ENCODE measurements at regions not wholly inside any gene's neighbourhood (a gene's known extent, or its start where the extent isn't known, plus 50 kb on each side); places are given as distances from the start of the nearest gene placed in this dataset.

DNA sequence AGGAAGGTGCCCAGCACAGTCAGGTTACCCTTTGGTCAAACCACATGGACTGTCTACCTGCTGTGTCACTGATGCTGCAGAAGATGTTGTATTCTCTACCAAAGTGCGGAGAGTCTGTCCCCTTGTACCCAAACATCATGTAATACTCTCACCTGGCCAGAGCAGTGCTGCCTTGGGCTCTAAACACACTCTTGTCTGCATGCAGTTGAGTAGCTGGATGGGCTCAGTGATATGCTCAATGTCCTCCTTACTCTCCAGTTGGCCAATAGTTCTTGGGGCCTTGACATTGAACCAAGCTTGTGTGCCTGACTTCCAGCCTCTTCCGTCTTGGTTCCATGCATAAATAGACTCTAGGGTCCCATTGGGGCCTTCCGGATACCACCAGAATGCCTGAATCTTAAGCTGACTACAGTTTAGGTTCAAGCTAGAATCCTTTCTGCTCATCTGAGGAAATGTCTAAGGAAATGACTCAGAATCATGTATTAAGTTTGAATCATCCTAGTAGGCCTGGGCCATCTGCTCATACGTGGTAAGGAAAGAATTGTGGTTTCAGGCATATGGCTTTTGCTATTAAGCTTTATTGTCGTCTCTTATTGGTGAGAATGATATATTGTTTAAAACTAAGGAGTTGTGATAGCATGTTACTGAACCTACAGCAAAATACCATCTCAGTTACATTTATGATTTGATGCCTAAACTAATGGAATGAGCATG is 118.0 kb downstream of the OTUD1 start:
- Histone ChIP-seq H3K4me3 (ENCODE audit: low read length) (no peak overlapping the region), H3K27me3 (ENCODE audit: insufficient read depth, low read length, poor library complexity, severe bottlenecking) (no peaks in the 10 kb centered on the region), H3K27ac (ENCODE audit: low read depth, low read length) (no peak overlapping the region), H3K9me3 (ENCODE audit: low read length) (no peaks in the 10 kb centered on the region), H3K36me3 (ENCODE audit: insufficient read depth, low read length) (no peaks in the 10 kb centered on the region), H3K4me1 (ENCODE audit: insufficient read depth, low read length) (no peaks in the 10 kb centered on the region)
- no peak for DNase-seq
- H3K27me3 Mint-ChIP-seq = peaks cover 3 to 7% of the 10 kb centered on the region in 2 donors
- H3K4me1 Mint-ChIP-seq = no peaks in the 10 kb centered on the region
- no peaks in the 10 kb centered on the region for H3K36me3 Mint-ChIP-seq
- ChIA-PET CTCF (no interaction called here), POLR2A (no interaction called here)
- peaks cover 0 to 3% (median 0%) of the 10 kb centered on the region in 5 donors for H3K9me3 Mint-ChIP-seq
- H3K4me3 Mint-ChIP-seq = no peak overlapping the region
- H3K27ac Mint-ChIP-seq = no peak overlapping the region

DNA sequence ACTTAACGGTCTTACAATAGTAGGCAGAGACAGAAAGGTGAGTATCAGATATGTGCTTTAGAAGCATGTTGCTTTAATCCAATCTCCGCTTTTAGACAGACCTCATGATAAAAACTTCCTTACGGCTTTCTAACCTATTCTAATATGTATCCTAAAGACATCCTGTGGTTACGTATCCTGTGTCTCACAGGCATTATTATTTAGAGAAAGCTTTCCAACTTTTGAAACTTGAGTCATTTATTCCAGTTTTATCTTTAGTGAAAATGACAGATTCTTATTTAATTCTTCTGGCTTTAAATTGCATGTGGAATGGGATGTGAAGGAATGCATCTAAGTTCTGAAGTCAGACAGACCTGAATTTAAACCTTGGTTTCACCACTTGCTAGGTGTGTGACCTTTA is 118.9 kb downstream of the OTUD1 start:
- no peaks in the 10 kb centered on the region for H3K4me1 Mint-ChIP-seq
- ChIA-PET POLR2A (no interaction called here), CTCF (no interaction called here)
- Histone ChIP-seq H3K27me3 (ENCODE audit: insufficient read depth, low read length, poor library complexity, severe bottlenecking) (no peaks in the 10 kb centered on the region), H3K27ac (ENCODE audit: low read depth, low read length) (no peak overlapping the region), H3K4me3 (ENCODE audit: low read length) (no peak overlapping the region), H3K36me3 (ENCODE audit: insufficient read depth, low read length) (no peaks in the 10 kb centered on the region), H3K9me3 (ENCODE audit: low read length) (no peaks in the 10 kb centered on the region), H3K4me1 (ENCODE audit: insufficient read depth, low read length) (no peaks in the 10 kb centered on the region)
- peaks cover 5 to 9% (median 6%) of the 10 kb centered on the region in 5 donors for H3K9me3 Mint-ChIP-seq
- no peak overlapping the region for H3K4me3 Mint-ChIP-seq
- no peak overlapping the region for H3K27ac Mint-ChIP-seq
- DNase-seq = no peak
- H3K27me3 Mint-ChIP-seq = peaks cover 0 to 11% of the 10 kb centered on the region in 2 donors
- no peaks in the 10 kb centered on the region for H3K36me3 Mint-ChIP-seq

DNA sequence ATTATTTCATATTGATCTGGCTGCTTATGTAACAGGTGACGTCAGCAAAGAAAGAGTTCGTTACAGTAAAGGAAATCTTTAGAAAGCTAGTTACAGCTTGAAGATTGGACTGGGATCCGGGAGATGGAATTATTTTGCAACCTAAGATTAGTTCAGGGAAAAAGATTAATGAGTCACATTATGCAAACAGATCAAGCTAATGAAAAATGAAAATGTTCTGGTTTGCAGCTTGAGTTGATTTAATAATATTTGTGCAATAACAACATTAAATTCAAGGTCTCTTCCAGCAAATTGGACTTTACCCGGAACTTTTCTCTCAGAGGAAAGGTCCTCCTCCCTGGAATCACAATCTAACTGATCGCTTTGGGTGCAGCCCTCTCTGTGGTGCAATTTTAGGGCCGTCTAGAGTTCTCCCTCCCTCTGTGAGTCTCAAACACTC is 119.5 kb downstream of the OTUD1 start:
- Mint-ChIP-seq H3K4me3 (no peak overlapping the region), H3K36me3 (no peaks in the 10 kb centered on the region), H3K4me1 (no peaks in the 10 kb centered on the region), H3K27ac (no peak overlapping the region), H3K27me3 (peaks cover 0 to 11% of the 10 kb centered on the region in 2 donors), H3K9me3 (peaks cover 5 to 9% (median 6%) of the 10 kb centered on the region in 5 donors)
- Histone ChIP-seq H3K4me1 (ENCODE audit: insufficient read depth, low read length) (no peaks in the 10 kb centered on the region), H3K27me3 (ENCODE audit: insufficient read depth, low read length, poor library complexity, severe bottlenecking) (no peaks in the 10 kb centered on the region), H3K27ac (ENCODE audit: low read depth, low read length) (no peak overlapping the region), H3K4me3 (ENCODE audit: low read length) (no peak overlapping the region), H3K9me3 (ENCODE audit: low read length) (no peaks in the 10 kb centered on the region), H3K36me3 (ENCODE audit: insufficient read depth, low read length) (no peaks in the 10 kb centered on the region)
- ChIA-PET POLR2A (no interaction called here), CTCF (no interaction called here)
- no peak for DNase-seq

DNA sequence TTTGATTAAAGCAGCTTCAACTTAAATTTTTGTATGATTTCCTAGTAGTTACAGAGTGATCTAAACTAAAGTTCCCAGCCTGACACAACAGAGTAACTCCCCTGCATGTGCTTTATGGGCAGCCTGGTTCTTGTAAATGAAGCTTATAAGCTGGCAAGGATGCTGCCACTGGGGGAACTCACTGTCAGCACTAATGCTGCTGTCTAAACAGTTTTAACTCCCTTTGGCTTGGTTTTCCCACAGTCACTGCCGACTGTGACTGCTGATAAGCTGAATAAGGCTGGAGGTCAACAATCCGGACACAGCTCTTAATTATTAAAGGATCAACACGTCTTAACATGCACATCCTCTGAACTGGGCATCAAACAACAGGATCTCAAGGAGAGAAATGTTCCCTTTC is 130.1 kb downstream of the OTUD1 start:
- Histone ChIP-seq H3K9me3 (ENCODE audit: low read length) (peaks cover 6% of the 10 kb centered on the region), H3K27me3 (ENCODE audit: insufficient read depth, low read length, poor library complexity, severe bottlenecking) (no peaks in the 10 kb centered on the region), H3K36me3 (ENCODE audit: insufficient read depth, low read length) (no peaks in the 10 kb centered on the region), H3K27ac (ENCODE audit: low read depth, low read length) (no peak overlapping the region), H3K4me3 (ENCODE audit: low read length) (no peak overlapping the region), H3K4me1 (ENCODE audit: insufficient read depth, low read length) (no peaks in the 10 kb centered on the region)
- H3K27ac Mint-ChIP-seq = no peak overlapping the region
- ChIA-PET POLR2A (no interaction called here), CTCF (interaction anchor here (1.0 to 1.3 kb wide), 2 partner anchors 30 to 254 kb away, joined by 3 read pairs; no protein-coding TSS in a partner anchor)
- H3K36me3 Mint-ChIP-seq = peaks cover 0 to 2% (median 0%) of the 10 kb centered on the region in 3 donors
- peaks cover 1 to 30% of the 10 kb centered on the region in 2 donors for H3K27me3 Mint-ChIP-seq
- peaks cover 18 to 30% (median 24%) of the 10 kb centered on the region in 5 donors for H3K9me3 Mint-ChIP-seq
- no peak overlapping the region for H3K4me3 Mint-ChIP-seq
- no peaks in the 10 kb centered on the region for H3K4me1 Mint-ChIP-seq
- no peak for DNase-seq

DNA sequence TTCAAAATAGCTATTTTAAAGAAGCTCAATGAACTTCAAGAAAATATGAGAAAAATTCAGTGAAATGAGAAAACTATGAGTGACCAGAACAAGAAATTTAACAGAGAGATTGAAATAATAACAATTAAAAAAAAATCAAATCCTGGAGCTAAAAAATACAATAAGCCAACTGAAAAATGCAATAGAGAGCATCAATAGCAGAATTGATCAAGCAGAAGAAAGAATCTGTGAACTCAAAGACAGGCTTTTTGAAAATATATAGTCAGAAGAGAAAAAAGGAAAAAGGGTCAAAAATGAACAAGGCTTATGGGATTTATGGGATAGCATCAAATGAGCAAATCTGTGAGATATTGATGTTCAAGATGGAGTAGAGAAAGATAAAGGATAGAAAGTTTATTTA is 133.0 kb downstream of the OTUD1 start:
- Histone ChIP-seq H3K36me3 (ENCODE audit: insufficient read depth, low read length) (no peaks in the 10 kb centered on the region), H3K9me3 (ENCODE audit: low read length) (peaks cover 6% of the 10 kb centered on the region), H3K27me3 (ENCODE audit: insufficient read depth, low read length, poor library complexity, severe bottlenecking) (no peaks in the 10 kb centered on the region), H3K27ac (ENCODE audit: low read depth, low read length) (no peak overlapping the region), H3K4me1 (ENCODE audit: insufficient read depth, low read length) (no peaks in the 10 kb centered on the region), H3K4me3 (ENCODE audit: low read length) (no peak overlapping the region)
- Mint-ChIP-seq H3K27me3 (peaks cover under 1 to 20% of the 10 kb centered on the region in 2 donors), H3K27ac (no peak overlapping the region), H3K4me1 (no peaks in the 10 kb centered on the region), H3K4me3 (no peak overlapping the region), H3K36me3 (peaks cover 0 to 2% (median 0%) of the 10 kb centered on the region in 3 donors), H3K9me3 (peaks cover 18 to 26% (median 22%) of the 10 kb centered on the region in 5 donors)
- ChIA-PET POLR2A (no interaction called here), CTCF (no interaction called here)
- DNase-seq = no peak

DNA sequence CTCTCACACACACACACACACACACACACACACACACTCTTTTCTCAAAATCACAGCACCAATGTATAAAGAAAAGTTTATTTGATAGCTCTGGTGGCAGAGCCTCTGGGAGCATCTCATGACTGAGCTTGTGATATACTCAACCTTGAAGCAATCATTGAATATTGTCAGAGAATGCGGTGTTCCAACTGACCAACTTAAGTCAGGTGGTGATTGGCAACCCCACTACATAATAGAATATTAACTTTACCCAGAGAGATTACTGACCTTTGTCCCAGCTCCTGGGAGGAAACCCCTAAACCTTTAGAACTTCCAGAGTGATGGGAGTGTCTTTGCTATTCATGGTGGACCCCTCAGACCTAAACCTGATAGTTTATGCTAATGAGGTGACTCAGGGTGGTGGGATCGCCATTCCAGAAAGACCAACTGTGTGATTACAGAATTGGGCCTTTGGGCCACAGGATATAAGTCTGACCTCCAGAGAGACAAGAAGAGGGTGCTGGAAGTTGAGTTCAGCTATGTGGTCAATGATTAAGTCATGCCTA is 143.1 kb downstream of the OTUD1 start:
- Histone ChIP-seq H3K4me3 (ENCODE audit: low read length) (no peak overlapping the region), H3K9me3 (ENCODE audit: low read length) (no peaks in the 10 kb centered on the region), H3K27ac (ENCODE audit: low read depth, low read length) (no peak overlapping the region), H3K4me1 (ENCODE audit: insufficient read depth, low read length) (no peaks in the 10 kb centered on the region), H3K36me3 (ENCODE audit: insufficient read depth, low read length) (no peaks in the 10 kb centered on the region), H3K27me3 (ENCODE audit: insufficient read depth, low read length, poor library complexity, severe bottlenecking) (no peaks in the 10 kb centered on the region)
- POLR2A ChIA-PET = no interaction called here
- H3K9me3 Mint-ChIP-seq = no peaks in the 10 kb centered on the region
- H3K4me1 Mint-ChIP-seq = no peaks in the 10 kb centered on the region
- H3K27me3 Mint-ChIP-seq = peaks cover 8 to 9% of the 10 kb centered on the region in 2 donors
- no peak for DNase-seq
- no peaks in the 10 kb centered on the region for H3K36me3 Mint-ChIP-seq
- no peak overlapping the region for H3K4me3 Mint-ChIP-seq
- no peak overlapping the region for H3K27ac Mint-ChIP-seq
- CTCF ChIA-PET = no interaction called here

DNA sequence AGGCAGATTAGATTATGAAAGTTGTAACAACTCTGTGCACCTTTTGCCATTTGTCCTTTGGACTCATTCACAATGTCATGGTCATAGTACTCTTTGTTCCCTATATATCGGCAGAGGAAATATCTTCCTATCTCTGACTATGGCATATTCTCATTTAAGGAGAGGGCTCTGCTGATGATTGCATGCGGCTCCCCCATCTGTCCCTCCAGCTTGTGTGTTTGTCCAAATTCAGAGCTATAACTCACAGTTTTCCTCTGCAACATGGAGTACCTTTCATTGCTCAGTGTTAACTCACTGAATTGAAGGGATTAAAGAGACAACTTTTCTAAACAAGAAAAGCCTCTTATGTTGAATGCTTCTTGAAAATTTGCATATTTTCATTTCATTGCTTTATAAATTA is 145.5 kb downstream of the OTUD1 start:
- Mint-ChIP-seq H3K27ac (no peak overlapping the region), H3K27me3 (peaks cover 2% of the 10 kb centered on the region in 2 donors), H3K4me1 (no peaks in the 10 kb centered on the region), H3K36me3 (no peaks in the 10 kb centered on the region), H3K9me3 (peaks cover 0 to 4% (median 0%) of the 10 kb centered on the region in 5 donors), H3K4me3 (no peak overlapping the region)
- Histone ChIP-seq H3K27me3 (ENCODE audit: insufficient read depth, low read length, poor library complexity, severe bottlenecking) (no peaks in the 10 kb centered on the region), H3K27ac (ENCODE audit: low read depth, low read length) (no peak overlapping the region), H3K9me3 (ENCODE audit: low read length) (no peaks in the 10 kb centered on the region), H3K4me3 (ENCODE audit: low read length) (no peak overlapping the region), H3K36me3 (ENCODE audit: insufficient read depth, low read length) (no peaks in the 10 kb centered on the region), H3K4me1 (ENCODE audit: insufficient read depth, low read length) (no peaks in the 10 kb centered on the region)
- CTCF ChIA-PET = no interaction called here
- DNase-seq = no peak
- POLR2A ChIA-PET = no interaction called here

DNA sequence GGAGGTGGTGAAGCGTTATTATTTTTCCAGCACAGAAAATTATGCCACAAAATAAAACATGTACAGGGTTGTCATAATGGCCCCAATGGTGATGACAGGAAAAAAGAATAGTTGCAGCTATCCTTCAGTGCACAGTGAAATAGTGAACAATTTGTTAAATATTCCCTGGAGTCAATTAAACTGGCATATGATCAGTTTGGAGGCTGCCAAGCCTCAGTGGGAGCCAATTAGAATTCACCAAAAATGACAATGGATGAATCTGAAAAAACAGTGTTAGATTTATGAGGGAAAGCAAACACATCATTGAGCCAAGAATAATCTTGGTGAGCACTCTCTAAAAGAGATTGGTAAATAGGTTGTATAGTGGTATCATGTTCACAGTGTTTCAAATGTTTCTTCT is 146.3 kb downstream of the OTUD1 start:
- Histone ChIP-seq H3K36me3 (ENCODE audit: insufficient read depth, low read length) (no peaks in the 10 kb centered on the region), H3K27ac (ENCODE audit: low read depth, low read length) (no peak overlapping the region), H3K9me3 (ENCODE audit: low read length) (no peaks in the 10 kb centered on the region), H3K27me3 (ENCODE audit: insufficient read depth, low read length, poor library complexity, severe bottlenecking) (no peaks in the 10 kb centered on the region), H3K4me3 (ENCODE audit: low read length) (no peak overlapping the region), H3K4me1 (ENCODE audit: insufficient read depth, low read length) (no peaks in the 10 kb centered on the region)
- no peak for DNase-seq
- Mint-ChIP-seq H3K27ac (no peak overlapping the region), H3K27me3 (no peaks in the 10 kb centered on the region), H3K36me3 (no peaks in the 10 kb centered on the region), H3K4me3 (no peak overlapping the region), H3K4me1 (no peaks in the 10 kb centered on the region), H3K9me3 (peaks cover 0 to 4% (median 0%) of the 10 kb centered on the region in 5 donors)
- POLR2A ChIA-PET = no interaction called here
- CTCF ChIA-PET = no interaction called here
